Gastrocnemius medialis (tissue), 4 donors: ENCODE measurements at regions not wholly inside any gene's neighbourhood (a gene's known extent, or its start where the extent isn't known, plus 50 kb on each side); places are given as distances from the start of the nearest gene placed in this dataset.

Experiments used
- CTCF ChIP-seq, 5 experiments: fragments of 450-650 bp in 3 of 5; fragments of 200-600 bp in 2 of 5; sonication (generic) in 2 of 5; IDR thresholded peaks in 4 of 5; conservative IDR thresholded peaks in 1 of 5; 1 replicate in 4 of 5; 2 replicates in 1 of 5; pipeline ENCODE4 v1.5.1; 2016 to 2019; ENCODE audit warnings: antibody characterized with exemption in 5 of 5, mild to moderate bottlenecking in 3 of 5, moderate library complexity in 3 of 5
- POLR2A ChIP-seq, 2 donors: fragments of 450-650 bp; IDR thresholded peaks; one replicate each; pipeline ENCODE4 v1.6.1; 2017; ENCODE audit warnings: antibody characterized with exemption in 2 of 2, mild to moderate bottlenecking in 2 of 2, moderate library complexity in 2 of 2

DNA sequence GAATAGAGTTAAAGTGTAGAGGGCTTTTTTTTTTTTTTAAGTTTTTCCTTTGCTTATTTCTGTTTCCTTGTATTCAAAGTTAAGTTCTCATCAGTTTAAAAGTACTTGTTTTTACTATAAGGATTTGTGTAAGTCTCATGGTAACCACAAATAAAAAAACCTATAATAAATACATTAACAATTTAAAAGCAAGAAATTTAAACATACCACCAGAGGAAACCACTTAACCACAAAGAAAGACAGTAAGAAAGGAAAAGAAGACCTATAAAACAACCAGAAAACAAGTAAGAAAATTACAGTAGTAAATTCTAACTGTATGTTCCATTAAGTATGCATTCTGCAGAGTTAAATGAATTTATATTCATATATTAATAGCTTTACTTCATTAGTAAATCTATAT, 999.1 kb upstream of the ATXN8OS start:
- TF ChIP-seq CTCF (IDR thresholded peaks at IDR 0.05 in 4 of 5, conservative IDR thresholded peaks at IDR 0.05 in 1 of 5): no peak
- TF ChIP-seq POLR2A (IDR thresholded peaks at IDR 0.05): no peak
